ENCODE measurements at regions not wholly inside any gene's neighbourhood (a gene's known extent, or its start where the extent isn't known, plus 50 kb on each side); places are given as distances from the start of the nearest gene placed in this dataset.
A peak's percentile ranks its signal among the peaks of the same experiment; 100 is the strongest.
"Not testable (repeated sequence)": the region's sequence is repeated elsewhere in the genome, so short reads cannot be mapped to it uniquely, and the experiment has no call there.

DNA sequence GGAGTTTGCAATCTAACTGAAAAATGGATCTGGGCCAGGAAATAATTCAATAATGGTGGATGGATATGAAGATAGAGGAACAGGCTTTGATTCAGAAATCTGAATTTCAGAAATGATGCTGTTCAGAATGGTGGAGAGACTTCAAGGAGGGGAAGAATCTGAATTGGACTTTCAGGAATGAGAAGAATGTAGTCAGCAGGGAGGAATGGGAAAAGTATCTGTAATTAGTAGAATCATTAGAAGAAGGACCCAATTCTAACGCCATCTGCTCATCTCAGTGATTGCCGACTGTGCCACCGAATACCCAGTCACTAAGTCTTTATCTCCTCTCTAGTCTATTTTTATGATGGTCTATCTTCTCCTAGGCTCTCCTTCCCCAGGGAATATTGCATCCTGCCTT lies 363.2 kb downstream of the GALC start:
- no peak for DNase-seq (ENCODE audit: low spot score)

DNA sequence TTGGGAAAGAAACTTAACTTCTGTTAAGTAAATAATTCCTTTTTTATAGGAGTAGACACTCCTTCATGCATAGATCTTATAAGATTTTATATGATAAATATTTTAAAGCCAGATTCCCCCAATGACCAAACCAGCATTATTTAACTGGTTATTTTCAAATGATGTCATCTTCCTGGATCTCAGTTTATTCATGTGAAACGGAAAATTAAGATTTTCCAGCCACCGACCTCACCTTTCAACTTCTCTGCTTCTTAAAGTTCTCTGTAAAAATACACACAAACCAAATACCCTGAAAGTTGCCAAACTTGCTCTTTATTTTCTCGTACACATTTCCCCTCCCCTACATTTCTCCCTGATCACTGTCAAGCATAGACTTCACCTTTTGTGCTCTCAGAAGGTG lies 364.2 kb downstream of the GALC start:
- DNase-seq (ENCODE audit: low spot score): no peak

DNA sequence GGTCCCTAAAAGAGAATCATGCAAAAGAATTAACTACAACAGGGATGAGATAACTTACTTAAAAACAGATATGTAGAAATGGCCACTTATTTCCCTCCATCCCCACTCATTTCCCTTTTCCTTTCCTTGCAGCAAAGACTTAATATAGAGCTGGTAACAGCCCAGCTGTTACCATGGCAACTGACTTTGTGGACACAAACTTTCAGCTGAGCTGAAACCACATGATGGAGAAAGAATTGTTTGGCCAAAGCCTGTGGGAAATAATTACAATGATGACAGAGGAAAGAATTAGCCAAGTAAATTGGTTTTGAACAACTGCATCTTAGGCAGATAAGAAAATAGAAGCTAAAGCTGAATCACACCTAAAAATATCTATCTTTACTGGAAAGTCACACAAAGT lies 364.9 kb downstream of the GALC start:
- no peak for DNase-seq (ENCODE audit: low spot score)

DNA sequence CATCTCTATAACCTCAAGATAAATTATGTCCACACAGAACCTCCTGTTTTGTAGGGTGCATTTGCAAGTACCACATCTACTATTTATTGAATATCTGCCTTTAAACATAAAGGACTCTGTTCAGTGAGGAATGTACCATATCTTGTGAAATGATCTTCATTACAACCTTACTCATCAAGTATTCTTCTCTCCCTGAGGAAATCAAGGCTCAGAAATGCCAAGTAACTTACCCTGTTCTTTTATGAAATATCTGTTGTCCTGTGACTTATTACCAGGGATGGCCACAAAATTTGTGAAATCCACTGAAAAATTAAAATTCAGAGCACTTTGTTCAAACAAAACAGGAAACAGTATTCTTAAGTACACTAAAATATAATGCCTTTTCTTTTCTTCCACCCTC lies 366.7 kb downstream of the GALC start:
- DNase-seq (ENCODE audit: low spot score): no peak

DNA sequence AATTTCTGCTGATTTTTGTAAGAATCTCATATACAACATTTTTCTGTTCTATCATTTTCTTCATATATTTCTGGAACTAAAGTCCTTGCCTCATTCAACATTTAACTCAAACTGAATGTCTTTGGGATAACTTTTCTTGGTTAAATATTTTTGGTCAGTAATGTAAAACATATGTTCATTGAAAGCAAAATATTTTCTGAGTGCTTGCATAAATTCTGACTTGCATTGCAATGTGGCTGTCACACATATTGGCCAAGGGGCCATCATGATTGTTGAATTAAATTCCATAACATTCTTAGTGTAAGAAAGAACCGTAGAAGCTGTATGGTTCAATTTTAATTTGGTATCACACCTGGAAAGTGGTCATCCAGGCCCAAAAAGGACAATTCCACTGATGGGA lies 369.4 kb downstream of the GALC start:
- DNase-seq (ENCODE audit: low spot score): no peak

DNA sequence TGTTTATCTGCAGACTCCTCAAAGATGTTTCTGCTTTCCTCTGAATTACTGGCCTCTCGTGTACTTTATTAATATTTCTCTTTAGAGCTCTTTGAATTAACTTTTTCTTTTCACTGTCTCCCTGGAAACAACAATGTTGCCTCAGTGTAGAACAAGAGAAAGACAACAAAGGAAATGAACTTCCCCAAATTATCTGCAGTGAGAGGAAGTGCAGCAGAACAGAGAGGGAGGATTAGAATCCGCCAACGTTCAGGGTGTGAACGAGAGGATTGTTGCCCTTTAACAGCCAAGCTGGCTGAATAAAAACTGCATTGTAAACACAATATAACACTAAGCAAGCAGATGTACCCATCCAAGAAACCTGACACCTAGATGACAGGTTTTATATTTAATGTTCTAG lies 375.9 kb downstream of the GALC start:
- no peak for DNase-seq (ENCODE audit: low spot score)

DNA sequence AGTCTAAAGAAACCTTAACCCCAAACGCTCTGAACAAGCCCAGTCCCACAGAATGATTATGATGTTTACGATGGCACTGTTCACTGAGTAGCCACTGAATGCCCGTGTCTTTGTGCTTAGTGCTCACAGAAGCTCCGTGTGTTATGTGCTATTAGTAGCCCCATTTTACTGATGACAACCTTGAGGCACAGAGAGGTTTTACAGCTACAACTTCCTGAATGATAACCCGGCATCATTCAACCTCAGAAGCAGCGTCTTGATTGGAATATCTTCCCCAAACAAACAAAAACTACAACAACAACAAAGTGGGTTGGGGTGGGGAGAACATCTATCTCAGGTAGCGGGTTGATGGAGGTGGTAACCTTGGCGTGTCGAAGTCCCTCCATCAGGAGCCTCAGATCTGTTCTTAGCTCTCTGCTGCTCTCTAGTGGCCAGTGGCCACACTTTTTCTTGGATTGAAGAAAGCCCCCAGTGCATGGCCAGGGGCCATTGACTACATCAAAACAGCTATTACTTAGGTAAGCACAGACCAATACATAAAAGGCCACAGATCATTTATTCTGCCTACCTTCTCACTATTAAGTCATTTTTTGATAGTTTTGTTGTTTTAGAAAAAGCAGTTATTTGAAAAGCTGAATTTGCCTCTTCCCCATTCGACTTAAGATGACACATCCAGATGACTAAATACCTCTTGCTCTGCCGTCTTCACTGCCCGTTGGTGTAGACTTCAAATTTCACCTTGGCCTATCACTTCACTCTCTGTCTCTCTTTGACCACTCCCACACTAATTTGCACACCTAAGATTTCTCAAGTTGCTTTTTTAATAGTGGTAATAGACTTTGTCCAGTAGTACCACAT lies 376.9 kb downstream of the GALC start:
- DNase-seq (ENCODE audit: low spot score): peak; percentile 12

DNA sequence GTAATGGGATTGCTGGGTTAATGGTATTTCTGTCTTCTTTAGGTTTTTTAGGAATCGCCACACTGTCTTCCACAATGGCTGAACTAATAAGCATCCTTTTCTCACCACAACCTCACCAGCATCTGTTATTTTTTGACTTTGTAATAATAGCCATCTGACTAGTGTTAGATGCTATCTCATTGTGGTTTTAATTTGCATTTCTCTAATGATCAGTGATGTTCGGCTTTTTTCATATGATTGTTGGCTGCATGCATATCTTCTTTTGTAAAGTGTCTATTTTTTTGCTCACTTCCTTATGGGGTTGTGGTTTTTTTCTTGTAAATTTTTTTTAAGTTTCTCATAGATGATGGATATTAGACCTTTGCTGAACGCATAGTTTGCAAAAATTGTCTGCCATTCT lies 377.9 kb downstream of the GALC start:
- no peak for DNase-seq (ENCODE audit: low spot score)

DNA sequence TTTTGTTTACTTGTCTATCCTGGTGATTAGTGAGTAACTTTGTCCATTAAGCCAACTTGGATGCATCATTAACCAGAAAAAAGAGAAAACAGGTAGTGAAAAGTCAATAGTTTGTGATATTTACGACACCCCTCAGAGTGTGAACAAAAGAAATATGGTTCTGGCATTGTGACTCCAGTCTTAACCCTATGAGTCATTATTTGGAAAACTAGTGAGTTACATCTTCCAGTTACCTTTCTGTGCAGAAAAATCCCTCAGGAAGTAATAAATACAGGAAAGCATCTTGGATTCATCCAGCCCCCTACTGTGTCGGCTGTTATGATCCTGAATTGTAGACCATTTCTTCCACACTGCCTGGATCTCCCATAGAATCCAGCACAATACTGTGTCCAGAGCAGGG lies 379.1 kb downstream of the GALC start:
- no peak for DNase-seq (ENCODE audit: low spot score)

DNA sequence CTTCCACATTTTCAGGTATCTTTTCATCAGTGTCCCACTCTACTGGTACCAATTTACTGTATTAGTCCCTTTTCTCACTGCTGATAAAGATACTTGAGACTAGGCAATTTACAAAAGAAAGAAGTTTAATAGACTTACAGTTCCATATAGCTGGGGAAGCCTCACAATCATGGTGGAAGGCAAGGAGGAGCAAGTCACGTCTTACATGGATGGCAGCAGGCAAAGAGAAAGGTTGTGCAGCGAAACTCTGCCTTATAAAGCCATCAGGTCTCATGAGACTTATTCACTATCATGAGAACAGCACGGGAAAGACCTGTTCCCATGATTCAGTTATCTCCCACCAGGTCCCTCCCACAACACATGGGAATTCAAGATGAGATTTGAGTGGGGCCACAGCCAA lies 385.9 kb downstream of the GALC start:
- not testable (repeated sequence) for DNase-seq (ENCODE audit: low spot score)

DNA sequence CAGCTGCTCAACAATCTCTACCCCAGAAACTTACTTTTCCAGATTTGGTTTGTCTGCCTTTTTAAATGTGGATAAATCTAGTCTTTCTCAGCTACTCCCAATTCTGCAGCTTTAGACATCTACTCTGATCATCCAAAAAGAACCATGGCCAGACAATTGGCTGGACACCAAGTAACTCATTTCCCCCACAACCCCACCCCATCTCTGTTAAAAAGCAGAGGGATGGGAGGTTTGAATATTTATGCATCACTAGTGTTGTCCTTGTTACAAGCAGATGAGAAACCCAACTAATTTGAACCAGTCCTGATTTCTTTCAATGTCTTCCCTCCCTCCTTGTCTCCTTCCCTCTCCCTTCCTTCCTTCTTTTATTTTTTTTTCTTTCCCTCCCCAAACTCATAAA lies 391.9 kb downstream of the GALC start:
- no peak for DNase-seq (ENCODE audit: low spot score)

DNA sequence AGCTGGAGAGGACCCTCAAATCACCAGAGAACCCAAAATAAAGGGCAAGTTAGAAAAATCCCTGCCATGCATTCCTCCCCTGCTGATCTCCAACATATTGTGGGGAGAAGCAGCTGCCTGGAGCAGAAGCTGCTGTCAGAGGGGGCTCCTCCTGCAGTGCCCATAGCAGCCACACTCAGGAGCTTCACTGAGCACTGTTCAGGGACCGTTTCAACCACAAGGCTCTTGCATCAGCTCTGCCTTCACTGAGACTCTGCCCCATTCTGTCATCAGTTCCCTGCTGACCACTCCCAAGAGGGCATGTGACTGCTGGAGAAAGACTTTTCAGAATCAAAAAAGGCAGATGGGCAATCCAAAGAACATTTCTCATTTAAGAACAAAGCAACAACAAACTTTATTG lies 392.7 kb downstream of the GALC start:
- no peak for DNase-seq (ENCODE audit: low spot score)

DNA sequence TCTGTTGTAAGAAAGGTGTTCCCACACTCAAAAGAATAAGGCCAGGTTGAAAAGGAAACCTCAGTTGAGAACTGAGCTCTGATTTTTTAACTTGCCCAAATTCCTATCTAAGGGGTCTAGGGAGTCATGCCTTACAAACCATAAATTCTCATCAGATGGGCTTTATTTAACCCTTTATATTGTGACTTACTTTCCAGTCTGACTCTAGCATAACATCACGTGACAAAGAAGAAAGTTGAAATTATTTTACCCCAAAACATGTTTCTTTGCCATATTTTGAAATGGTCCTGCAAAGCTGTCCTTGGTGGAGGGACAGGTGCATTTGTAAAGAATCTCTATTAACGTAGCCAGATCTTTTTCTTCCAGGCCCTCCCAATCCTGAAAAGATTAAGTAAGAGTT lies 411.7 kb downstream of the GALC start:
- DNase-seq (ENCODE audit: low spot score): no peak

DNA sequence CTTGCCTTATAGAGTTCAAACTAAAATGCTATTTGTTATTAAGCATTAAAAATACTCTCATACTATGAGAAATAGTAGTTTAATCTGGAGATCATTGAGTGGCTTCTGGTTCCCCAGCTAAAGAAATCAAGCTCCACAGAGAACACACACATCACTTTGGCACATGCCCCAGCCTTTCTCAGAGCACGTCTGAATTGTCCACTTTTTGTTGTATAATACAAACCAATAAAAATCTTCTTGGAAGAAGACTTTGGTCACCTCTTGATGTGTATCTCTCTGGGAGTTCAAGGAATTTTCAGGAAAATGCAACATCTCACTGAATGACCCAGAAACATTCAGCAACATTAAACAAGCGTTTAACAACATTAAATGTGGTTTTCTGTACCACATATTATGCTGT lies 413.9 kb downstream of the GALC start:
- DNase-seq (ENCODE audit: low spot score): no peak

DNA sequence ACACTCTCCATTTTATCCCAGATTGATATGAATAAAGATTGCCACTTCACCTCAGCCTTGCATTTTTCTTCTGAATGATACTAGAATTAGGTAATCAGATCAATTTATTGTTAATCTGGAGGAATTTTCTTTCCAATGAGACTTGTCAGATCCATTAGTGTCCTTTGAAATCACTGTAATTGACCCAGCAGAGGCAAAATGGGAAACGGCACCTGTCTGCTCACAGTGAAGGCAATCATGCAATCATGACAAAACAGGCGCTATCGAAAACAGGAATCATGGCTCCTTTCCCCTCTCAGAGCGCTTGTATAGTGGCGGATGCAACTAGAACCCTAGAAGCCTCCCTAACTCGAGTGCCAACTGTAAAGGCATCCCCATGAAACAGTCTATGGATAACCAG lies 417.6 kb downstream of the GALC start:
- no peak for DNase-seq (ENCODE audit: low spot score)

DNA sequence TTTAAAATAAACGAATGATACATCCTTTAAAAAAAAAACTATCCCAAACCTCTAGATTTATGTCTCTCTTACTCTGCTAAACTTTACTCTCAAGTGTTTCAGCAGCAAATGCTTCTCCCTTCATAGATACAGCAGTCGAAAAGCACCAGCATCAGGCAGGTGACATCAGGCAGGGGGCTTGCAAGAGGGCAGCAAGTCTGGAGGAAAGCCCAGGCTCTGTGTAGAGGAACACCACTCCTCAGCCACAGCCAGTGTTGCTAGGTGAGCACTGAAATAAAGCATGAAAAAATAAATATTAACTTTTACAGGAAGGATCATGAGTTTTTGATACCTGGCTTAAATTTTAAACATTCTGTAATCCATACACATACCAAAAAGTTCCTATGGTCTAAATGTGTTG lies 419.4 kb downstream of the GALC start:
- DNase-seq (ENCODE audit: low spot score): no peak

DNA sequence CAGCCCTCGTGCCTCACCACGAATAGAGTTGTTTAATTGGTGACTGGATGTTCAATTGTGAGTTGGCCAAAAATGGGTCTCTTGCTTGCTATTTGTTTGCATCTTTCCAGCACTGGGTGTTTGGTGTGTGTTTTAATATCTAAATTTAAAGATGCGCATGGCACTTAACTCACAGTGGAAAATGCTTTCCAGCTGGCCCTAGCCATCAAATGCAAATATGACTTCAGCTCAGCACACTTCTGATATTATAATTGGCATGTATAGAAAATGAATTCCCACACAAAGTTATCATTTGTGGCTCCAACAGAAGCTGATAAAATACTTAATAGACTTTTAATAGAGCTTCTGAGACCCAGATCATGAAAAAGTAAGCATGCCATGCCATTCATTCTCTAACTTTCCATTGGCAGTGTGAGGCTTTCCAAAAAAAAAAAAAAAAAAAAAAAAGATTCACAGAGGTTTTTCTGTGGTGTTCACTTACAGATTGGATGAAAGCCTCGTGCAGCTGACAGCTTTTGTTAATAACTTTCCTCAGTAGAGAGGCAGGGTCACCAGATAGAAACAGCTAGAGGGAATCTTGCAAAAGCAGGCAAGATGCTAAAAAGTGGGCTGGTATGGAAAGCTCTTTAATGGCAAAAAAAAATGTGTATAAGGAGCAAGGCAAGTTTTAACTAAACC lies 425.2 kb downstream of the GALC start:
- no peak for DNase-seq (ENCODE audit: low spot score)

DNA sequence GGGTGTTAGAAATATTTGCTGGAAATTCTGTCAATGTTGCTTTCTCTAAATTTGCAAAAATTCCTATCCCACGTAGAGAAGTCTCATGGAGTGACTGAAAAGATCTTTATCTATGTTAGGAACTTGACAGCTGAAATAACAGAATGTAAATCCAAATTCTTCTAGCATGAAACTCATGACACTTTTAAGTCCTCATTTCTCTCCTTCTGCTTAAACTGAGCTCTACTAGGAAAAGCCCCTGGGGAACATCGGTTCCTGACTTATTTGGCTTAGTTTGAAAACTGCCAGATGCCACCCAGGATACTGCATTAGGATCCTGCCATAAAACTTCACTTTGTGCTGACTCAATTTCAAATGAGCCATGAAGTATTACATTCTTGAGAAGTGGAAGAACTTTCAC lies 426.0 kb downstream of the GALC start:
- DNase-seq (ENCODE audit: low spot score): no peak

DNA sequence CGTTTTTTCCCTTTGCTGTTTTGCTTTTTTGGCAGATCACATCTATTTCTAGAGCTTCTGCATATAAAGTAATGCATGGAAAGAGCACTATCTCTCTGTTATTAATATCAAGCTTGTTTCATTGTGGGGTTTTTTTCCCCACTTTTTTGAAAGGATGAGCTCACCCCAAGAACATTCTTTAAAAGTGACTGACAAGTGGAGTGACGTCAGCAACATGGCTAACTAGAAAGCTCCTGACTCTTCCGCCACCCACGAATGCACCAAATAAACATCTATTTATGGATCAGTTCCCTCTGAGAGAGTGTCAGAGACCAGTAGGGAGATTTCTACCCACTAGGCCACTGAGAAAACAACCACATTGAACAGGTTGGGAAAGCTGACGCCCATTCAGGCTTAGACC lies 445.4 kb downstream of the GALC start:
- no peak for DNase-seq (ENCODE audit: low spot score)

DNA sequence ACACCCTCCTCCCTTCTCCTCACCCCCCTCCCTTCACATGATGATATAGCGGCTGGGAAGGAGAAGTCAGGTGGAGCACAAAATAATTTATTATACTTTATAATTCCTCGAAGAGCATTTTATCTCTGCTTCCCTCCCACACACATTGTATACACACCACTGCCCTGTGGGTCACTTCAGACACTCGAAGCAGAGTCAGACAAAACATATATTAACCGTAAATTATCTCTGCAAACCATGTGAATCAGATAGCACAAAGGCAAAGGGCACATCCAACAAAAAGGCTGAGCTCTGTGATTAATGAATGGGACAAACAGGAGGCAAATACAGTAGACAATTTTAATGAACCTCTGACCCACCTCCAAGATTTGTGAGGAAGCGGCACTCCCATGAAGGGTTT lies 450.7 kb downstream of the GALC start:
- DNase-seq (ENCODE audit: low spot score): no peak

DNA sequence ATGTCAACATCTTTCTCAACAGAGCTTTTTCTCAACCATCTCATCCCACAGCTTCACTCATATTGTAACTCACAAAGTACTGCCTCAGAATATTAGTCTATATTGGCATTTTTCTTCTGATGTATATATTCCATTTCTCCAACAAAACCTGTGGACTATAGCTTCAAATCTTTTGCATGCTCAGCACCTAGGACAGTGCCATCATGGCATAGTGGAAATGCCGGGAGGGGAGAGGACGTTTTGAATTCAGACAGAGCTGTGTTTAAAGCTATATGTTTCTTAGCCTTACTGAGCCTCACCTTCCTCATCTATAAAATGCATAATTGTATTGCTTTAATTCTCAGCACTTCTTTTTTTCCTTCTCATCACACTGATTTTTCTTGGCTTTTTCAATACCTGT lies 452.6 kb downstream of the GALC start:
- no peak for DNase-seq (ENCODE audit: low spot score)

DNA sequence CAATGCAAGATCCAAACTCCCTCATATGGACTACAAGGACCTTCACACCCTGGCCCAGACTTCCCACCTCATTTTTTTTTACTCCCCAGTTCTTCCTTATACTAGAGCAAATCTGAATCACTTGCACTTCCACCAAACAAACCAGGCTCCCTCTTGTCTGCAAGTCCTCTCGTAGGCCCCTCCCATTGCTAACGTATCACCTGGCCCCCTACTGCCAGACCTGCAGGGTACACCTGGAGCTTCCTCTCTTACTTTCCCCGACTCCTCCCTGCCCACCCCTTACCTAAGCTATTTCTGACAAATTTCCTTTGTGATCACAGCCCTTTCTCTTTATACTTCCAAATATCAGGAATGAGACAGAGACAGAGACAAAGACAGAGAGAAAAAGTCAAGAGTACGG lies 463.9 kb downstream of the GALC start:
- no peak for DNase-seq (ENCODE audit: low spot score)

DNA sequence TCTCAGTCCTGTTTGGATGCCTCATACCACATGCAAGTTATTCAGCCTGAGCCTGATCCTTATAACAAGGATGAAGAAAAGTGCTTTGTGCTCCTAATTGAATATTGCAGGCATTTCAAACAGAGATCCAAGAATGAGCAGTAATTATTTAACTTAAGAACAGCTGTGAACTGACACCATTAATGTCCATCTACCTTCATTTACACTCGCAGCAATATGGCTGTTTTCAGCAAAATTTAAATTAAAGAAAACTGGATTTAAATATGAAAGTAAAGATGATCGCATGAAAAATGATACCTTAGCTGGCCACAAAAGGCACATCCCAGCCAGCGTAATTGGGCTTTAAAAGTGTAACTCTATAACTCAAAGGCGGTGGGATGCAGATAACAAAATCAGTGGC lies 466.3 kb downstream of the GALC start:
- DNase-seq (ENCODE audit: low spot score): no peak

DNA sequence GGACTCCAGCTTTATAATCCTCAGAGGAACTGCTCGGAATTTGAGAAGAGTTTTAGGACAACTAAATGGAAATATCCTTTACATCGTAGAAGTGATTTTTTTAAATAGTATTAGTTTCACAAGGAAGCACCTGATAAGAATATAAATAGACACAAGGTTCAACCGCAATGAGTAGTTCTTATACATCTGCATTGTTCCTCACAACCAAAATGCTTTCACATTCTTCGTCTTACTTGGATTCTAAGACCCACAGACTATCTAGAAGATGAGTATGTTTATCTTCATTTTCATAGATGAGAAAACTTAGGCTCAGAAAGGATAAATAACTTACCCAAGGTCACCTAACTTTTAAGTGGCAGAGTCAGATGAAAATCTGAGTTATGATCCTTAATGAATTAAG lies 469.0 kb downstream of the GALC start:
- DNase-seq (ENCODE audit: low spot score): no peak
